CD4-positive, alpha-beta T cell treated with Interleukin-4 for 4 hours (primary cell): ENCODE measurements at regions not wholly inside any gene's neighbourhood (a gene's known extent, or its start where the extent isn't known, plus 50 kb on each side); places are given as distances from the start of the nearest gene placed in this dataset.
A peak's percentile ranks its signal among the peaks of the same experiment; 100 is the strongest.
"Not testable (repeated sequence)": the region's sequence is repeated elsewhere in the genome, so short reads cannot be mapped to it uniquely, and the experiment has no call there.

Experiments
- DNase-seq: peaks from one replicate; pipeline ENCODE4 v3.0.0-alpha.2; 2020

GRCh38 chr5:90051756-90052155, 357.8 kb downstream of the CETN3 start:
- no peak for DNase-seq

GRCh38 chr5:90050103-90050502, 359.5 kb downstream of the CETN3 start:
- no peak for DNase-seq

GRCh38 chr5:90047113-90047512, 362.4 kb downstream of the CETN3 start:
- DNase-seq: no peak

GRCh38 chr5:90040082-90040481, 369.5 kb downstream of the CETN3 start:
- DNase-seq: not testable (repeated sequence)

GRCh38 chr5:90037646-90038045, 371.9 kb downstream of the CETN3 start:
- no peak for DNase-seq

- DNase-seq: no peak
Measured at GRCh38 chr5:90022711-90023053, 386.9 kb downstream of the CETN3 start.

GRCh38 chr5:90022002-90022710, 387.4 kb downstream of the CETN3 start:
- DNase-seq: no peak

GRCh38 chr5:90020575-90021538, 388.7 kb downstream of the CETN3 start:
- peak; percentile 11 for DNase-seq

GRCh38 chr5:90017239-90017638, 392.3 kb downstream of the CETN3 start:
- no peak for DNase-seq

- DNase-seq: no peak
Measured at GRCh38 chr5:90015584-90016018, 394.0 kb downstream of the CETN3 start.

- DNase-seq: no peak
Measured at GRCh38 chr5:90014420-90014819, 395.1 kb downstream of the CETN3 start.

- no peak for DNase-seq
Measured at GRCh38 chr5:90000351-90000750, 409.2 kb downstream of the CETN3 start.

- no peak for DNase-seq
Measured at GRCh38 chr5:89998519-89999305, 410.8 kb downstream of the CETN3 start.

GRCh38 chr5:89996890-89997289, 412.7 kb downstream of the CETN3 start:
- DNase-seq: no peak

- DNase-seq: no peak
Measured at GRCh38 chr5:89996335-89996734, 413.2 kb downstream of the CETN3 start.

- DNase-seq: no peak
Measured at GRCh38 chr5:89994266-89994665, 415.3 kb downstream of the CETN3 start.

- no peak for DNase-seq
Measured at GRCh38 chr5:89992201-89992600, 417.4 kb downstream of the CETN3 start.

- no peak for DNase-seq
Measured at GRCh38 chr5:89991592-89991991, 418.0 kb downstream of the CETN3 start.

- DNase-seq: no peak
Measured at GRCh38 chr5:89989776-89990175, 419.8 kb downstream of the CETN3 start.

GRCh38 chr5:89988998-89989655, 420.4 kb downstream of the CETN3 start:
- no peak for DNase-seq

GRCh38 chr5:89988129-89988810, 421.3 kb downstream of the CETN3 start:
- no peak for DNase-seq

- DNase-seq: no peak
Measured at GRCh38 chr5:89983216-89983615, 426.3 kb downstream of the CETN3 start.
